Uterus (tissue), 2 donors: ENCODE measurements at regions not wholly inside any gene's neighbourhood (a gene's known extent, or its start where the extent isn't known, plus 50 kb on each side); places are given as distances from the start of the nearest gene placed in this dataset.

ENCODE experiments used
- CTCF ChIP-seq, 4 experiments: fragments of 200-600 bp in 2 of 4; fragments of 450-650 bp in 2 of 4; sonication (generic) in 2 of 4; IDR thresholded peaks; one replicate each; pipeline ENCODE4 v1.5.1; 2016 to 2019; ENCODE audit warnings: antibody characterized with exemption in 4 of 4, mild to moderate bottlenecking in 2 of 4, moderate library complexity in 1 of 4
- POLR2A ChIP-seq, 2 donors: fragments of 450-650 bp; IDR thresholded peaks; one replicate each; pipeline ENCODE4 v1.6.1; 2016; ENCODE audit warnings: antibody characterized with exemption in 2 of 2, mild to moderate bottlenecking in 1 of 2, moderate library complexity in 1 of 2

GRCh38 chr4:125498981-125499380 is 184.2 kb downstream of the FAT4 start:
- TF ChIP-seq POLR2A (IDR thresholded peaks at IDR 0.05) = no peak
- no peak for TF ChIP-seq CTCF (IDR thresholded peaks at IDR 0.05)
